HG03280 (cell line): ENCODE measurements at regions not wholly inside any gene's neighbourhood (a gene's known extent, or its start where the extent isn't known, plus 50 kb on each side); places are given as distances from the start of the nearest gene placed in this dataset.
"Not testable (repeated sequence)": the region's sequence is repeated elsewhere in the genome, so short reads cannot be mapped to it uniquely, and the experiment has no call there.

Experiments used
- ATAC-seq: cut with Tn5 transposase; IDR thresholded peaks from one replicate; pipeline ENCODE4 v1.9.1; 2021; ENCODE audit warnings: mild to moderate bottlenecking, moderate library complexity; ENCODE audit not compliant: unreplicated experiment

DNA sequence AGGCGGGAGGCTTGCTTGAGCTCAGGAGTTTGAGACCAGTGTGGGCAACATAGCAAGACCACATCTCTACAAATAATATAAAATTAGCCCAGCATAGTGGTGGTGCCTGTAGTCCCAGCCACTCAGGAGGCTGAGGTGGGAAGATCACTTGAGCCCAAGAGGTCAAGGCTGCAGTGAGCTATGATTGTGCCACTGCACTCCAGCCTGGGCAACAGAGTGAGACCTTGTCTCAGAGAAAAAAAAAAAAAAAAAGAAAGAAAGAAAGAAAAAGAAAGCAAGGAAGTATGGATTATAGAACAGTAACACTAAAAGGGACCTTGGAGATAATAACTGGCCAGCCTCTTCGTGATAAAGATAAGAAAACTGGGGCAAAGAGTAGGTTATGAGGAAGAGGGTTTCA is 130.4 kb downstream of the PLCE1 start:
- not testable (repeated sequence) for ATAC-seq

DNA sequence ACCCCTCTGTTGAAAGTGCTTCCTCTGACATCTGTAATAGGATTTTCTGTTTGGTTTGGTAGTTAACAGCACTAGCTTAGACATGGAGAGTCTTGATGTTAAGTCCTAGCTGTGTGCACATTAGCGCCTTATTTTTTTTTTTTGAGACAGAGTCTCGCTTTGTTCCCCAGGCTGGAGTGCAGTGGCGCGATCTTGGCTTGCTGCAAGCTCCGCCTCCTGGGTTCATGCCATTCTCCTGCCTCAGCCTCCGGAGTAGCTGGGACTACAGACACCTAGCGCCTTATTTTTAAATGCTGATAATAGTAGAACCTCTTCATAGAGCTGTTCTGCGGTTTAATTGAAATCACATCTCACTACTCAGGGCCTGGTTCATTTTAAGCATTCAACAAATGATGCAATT is 131.5 kb downstream of the PLCE1 start:
- ATAC-seq, result not testable (repeated sequence)

DNA sequence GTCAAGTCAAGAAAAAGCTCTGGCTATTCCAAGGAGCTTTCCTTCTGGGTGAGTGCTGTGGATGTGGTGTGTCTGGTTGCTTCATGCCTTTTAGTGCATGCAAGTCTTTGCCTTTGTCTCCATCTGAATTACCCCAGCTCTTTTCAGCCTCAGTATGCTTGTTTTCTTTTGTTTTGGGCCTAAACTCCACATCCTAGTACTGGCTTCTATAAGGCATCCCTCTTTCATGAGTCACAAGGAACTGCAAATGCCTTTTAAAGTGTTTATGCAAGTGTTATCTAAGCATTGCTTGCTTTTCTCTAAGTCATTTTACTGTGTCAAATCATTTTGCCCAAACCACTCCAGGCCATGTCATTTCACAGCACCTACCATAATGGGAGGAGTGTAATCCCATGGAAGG is 132.1 kb downstream of the PLCE1 start:
- no peak for ATAC-seq

DNA sequence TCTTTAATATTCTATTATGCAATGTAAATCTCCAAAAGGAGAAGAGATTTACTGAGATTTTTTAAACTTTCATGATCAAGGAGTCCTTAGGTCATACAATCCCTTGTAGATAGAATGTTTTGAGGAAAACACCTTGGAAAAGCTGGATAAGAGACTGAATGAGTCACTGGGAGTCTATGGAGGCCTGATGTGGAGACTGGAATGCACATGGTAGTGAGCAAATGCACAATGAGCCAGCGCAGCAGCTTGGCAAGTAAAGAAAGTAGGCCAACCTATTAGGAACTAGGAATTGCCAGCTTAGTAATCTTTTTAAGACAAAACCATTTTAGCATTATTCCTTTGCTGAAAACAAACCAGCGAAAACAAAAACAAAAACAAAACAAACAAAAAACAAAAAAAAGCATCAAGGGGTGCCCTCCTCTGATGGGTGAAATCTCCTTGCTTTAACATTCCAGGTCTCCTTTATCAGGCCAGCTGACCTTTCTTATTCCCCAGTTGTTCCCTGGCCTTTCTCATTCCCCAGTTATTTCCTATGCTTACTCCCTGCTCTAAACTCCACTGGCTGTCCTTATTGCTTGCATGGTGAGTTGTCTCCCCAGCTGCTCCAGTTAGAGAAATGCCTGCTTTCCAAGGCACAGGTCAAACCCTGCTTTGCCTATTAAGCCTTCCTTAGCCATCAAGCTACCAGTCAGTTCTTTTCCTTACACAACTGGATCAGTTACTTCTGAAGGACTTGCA is 135.8 kb downstream of the PLCE1 start:
- ATAC-seq, result no peak

DNA sequence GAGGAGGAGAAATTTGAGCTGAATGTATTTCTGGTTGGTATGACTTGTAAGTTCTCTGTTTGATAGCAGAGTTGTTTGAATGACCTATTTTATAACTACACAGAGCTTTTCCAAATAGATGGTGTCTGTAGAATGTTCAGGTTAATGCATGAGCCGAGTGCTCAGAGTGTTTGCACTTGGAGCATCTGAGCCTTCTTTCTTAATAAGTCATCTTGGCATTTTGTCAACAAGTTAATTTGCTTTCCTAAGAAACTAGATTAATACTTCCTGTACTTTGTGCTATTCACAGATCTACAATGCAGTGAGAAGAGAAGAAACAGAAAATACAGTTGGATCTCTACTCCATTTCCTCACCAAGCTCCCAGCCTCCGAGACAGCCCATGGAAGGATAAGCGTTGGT is 138.2 kb downstream of the PLCE1 start:
- ATAC-seq, result no peak

DNA sequence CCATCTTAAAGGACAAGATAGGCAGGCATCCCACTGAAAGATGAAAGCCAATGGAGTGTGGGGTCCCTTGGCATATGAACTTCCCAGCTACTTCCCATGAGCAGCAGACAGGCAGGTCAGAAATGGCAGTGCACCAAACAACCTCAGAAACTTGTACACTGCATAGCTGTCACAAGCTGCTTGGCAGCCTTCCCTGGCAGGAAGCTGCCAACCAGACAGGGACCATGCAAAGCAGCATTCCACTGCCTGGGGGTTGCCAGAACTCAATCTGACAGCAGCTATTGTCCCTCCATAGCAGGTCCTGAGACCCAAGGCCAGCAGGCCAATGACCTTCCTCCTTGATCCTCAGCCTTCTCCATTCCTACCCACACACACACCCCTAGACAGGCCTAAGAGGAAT is 139.5 kb downstream of the PLCE1 start:
- ATAC-seq, result no peak

DNA sequence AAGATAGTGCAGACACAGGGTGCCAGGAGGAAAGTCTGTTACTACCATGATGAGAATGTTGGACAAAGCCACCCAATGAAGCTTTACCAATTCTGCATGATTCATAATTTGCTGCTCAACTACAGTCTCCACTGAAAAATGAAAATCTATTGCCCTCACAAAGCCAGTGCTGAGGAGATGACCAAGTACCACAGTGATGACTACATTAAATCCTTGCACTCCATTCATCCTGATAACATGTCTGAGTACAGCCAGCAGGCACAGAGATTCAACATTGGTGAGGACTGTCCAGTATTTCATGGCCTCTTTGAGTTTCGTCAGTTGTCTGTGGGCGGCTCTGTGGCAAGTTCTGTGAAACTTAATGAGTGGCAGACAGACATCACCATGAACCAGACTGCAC is 144.0 kb downstream of the PLCE1 start:
- no peak for ATAC-seq

DNA sequence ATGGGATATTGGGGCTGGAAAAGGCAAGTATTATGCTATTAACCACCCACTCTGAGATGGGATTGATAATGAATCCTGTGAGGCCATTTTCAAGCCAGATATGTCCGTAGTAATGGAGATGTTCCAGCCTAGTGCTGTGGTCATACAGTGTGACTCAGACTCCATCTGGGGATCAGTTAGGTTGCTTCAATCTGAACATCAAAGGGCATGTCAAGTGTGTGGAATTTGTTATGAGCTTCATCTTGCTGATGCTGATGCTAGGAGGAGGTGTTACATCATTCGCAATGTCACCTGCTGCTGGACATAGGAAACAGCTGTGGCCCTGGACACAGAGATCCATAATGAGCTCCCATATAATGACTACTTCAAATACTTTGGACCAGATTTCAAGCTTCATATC is 144.7 kb downstream of the PLCE1 start:
- ATAC-seq, result no peak

DNA sequence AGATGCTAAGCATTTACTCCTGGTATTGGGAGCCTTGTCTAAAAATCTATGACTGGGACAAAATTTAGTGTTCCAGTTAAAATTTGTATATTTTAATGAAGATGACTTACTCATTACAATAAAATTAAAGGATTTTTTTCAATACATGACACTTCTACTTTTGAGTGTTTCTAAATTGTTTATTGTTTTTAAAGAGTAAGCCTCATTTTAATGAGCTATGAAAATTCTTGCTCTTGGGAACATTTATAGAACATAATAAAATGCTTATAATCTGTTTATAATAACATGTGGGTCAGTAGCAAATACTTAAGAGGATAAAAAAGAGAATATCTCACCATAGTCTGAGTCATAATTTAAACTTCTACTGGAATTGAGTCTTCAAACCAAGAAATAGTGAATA is 149.5 kb downstream of the PLCE1 start:
- ATAC-seq, result no peak

DNA sequence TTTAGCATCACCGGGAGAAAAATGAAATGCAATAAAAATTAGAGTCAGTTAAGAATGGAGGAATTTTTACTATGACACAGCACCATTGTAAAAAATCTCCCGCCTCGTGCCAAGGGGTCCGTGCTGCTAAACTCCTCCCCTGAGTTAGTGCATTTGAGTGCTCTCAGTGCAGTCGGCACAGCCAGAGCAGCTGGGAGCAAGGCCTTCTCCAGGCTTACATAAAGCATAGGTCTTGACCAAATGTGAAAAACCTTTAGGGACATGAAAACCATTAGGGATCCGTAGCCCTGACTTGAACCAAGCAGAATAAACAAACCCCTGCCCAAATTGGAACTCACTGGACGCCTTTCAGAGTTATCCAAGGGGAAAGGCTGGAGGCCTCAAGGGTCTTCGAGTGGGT is 152.6 kb downstream of the PLCE1 start:
- ATAC-seq, result no peak

DNA sequence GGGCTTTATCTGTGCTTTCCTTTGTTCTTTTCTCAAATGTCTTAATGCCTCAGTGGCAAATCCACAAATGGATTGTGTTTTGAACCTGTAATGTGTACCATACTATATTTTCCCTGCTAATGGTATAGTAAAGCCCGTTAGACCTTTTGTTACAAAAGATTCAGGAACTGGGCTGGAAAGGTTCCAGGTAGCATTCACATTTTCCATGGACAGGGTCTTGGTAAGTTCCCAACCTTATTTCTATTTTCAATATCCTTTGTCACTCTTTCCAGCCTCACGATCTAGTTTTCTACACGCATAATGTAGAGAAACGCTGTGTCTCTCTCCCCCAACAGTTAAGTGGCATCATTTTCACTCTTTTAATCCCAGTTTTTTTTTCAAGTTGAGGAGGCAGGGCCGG is 153.0 kb downstream of the PLCE1 start:
- ATAC-seq, result no peak

DNA sequence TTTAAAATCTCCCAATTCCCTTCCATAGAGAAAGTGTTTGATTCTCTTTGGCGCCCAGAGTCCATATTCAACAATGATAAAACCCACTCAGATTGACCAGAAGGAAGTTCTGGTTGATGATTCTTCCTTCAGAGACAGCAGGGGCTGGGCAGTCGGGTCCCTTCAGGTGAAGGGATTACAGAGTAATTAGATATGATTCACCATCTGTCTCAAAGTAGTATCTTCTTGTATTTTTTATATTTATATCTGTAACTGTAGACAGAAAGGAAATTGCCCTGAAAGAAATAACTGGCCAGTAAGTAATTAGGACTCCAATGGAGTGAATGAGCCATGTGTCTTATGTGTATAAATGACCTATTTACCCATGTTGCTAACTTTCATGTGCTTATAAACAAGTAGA is 156.0 kb downstream of the PLCE1 start:
- no peak for ATAC-seq

DNA sequence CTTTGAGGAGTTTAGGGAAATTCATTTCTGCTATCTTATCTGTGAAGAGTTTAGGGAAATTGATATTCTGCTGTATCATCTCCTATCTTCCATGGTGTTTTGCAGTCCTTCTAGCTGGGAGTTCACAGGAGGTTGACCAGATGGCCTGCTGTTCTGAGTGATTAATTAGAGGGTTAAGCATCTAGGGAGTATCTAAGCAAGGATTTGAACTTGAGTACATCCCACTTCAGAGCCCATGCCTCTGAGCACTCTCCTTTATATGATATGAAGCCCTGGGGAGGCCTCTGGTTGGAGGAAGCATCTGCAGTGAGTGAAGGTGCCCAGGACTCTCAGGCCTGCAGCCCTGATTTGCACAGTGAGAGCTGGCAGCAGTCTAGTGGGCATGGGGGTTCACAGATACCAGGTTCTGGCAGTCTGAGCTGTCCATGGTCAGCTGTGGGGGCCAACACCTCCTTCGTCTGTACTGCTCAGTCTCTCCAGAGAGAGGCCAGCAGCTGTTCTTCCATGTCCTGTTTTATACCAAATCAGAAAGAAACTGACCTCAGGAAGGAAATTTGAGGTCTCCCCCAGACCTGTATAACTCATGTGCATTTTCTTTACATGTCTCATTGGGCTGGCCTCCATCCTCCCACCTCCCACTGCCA is 156.9 kb downstream of the PLCE1 start:
- no peak for ATAC-seq

DNA sequence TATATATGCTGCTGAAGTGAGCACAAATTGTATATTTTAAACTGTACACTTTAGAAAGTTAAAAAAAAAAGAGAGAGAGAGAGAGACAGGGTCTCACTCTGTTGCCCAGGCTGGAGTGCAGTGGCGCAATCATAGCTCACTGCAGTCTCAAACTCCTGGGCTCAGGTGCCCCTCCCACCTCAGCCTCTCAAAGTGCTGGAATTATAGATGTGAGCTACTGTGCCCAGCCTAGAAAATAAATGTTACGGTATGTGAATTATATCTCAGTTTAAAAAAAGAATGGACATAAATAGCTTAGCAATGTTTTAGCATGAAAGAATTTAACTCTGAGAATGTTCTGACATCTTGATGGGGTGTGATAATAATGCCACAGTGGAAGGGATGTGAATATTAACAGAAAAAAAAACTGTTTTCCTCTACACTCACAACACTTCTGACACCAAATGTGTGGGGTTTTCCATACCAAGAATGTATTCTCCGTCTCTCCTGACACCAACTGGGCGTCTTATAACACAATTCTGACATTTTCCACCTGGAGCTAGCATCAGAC is 162.1 kb downstream of the PLCE1 start:
- no peak for ATAC-seq

DNA sequence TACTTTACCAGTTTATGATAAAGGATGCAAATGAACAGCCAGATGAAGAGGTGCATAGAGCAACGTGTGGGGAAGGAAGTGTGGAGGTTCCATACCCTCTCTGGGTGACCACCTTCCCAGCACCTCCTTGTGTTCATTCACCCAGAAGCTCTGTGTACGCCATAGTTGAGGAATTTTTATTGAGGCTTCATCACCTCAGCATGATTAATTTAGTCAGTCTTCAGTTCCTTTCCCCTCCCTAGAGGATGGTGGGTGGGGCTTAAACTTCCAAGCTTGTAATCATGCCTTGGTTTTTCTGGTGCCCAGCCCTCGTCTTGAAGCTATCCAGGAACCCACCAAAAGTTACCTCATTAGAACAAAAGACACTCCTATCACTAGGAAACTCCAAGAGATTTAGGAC is 162.7 kb downstream of the PLCE1 start:
- no peak for ATAC-seq

DNA sequence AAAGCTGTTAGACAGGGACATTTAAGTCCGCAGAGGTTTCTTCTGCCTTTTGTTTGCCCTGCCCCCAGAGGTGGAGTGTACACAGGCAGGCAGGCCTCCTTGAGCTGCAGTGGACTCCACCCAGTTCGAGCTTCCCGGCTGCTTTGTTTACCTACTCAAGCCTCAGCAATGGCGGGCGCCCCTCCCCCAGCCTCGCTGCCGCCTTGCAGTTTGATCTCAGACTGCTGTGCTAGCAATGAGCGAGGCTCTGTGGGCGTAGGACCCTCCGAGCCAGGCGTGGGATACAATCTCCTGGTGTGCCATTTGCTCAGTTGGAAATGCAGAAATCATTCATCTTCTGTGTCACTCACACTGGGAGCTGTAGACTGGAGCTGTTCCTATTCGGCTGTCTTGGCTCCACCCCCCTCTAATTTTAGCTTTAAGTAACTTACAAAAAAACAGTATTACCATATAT is 171.5 kb downstream of the PLCE1 start:
- not testable (repeated sequence) for ATAC-seq

DNA sequence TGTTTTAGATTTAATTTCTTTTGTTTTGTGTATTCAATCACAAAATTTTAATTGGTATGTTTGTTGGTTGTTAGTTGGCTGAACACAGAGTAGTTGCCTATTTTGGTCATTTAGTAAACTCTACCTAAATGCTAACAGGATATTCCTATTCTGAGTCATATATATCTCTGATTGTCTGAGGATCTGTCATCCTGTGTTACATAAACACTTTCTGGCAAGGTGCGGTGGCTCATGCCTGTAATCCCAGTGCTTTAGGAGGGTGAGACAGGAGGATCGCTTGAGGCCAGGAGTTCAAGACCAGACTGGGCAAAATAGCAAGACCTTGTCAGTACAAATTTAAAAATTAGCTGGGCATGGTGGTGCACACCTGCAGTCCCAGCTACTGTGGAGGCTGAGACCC is 178.6 kb downstream of the PLCE1 start:
- ATAC-seq, result no peak

DNA sequence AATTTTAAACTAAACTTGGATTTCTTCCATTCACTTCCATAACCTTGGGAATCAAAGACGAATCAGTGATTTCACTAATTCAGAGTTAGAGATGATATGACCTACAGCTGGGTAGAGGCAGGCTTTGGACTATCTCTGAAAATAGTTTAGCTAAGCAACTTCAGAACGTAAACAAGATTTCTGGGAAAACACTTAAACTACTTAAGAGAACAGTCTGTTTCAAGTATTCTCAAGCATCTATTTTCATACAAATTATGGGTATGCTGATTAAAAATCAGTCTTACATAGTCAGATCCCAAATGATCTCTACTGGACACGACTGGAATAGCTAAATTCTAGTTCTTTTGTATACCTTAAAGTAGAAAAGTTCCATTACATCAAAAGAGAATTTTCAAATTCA is 179.9 kb downstream of the PLCE1 start:
- no peak for ATAC-seq

DNA sequence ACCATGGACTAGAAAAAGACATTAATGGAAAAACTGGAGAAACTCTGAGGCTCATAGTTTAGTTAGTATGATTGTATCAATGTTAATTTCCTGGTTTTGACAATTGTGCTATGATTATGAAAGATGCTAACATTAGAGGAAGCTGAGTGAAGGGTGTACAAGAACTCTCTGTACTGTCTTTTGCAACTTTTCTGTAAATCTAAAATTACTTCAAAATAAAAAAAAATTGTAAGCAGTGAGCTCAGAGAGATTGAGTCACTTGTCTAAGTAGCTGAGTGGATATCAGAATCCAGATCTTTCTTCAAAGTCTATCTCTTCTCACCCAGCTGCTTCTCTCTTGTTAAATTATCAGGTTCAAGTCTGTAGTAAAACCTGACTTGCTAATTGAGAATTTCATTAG is 181.1 kb downstream of the PLCE1 start:
- no peak for ATAC-seq

DNA sequence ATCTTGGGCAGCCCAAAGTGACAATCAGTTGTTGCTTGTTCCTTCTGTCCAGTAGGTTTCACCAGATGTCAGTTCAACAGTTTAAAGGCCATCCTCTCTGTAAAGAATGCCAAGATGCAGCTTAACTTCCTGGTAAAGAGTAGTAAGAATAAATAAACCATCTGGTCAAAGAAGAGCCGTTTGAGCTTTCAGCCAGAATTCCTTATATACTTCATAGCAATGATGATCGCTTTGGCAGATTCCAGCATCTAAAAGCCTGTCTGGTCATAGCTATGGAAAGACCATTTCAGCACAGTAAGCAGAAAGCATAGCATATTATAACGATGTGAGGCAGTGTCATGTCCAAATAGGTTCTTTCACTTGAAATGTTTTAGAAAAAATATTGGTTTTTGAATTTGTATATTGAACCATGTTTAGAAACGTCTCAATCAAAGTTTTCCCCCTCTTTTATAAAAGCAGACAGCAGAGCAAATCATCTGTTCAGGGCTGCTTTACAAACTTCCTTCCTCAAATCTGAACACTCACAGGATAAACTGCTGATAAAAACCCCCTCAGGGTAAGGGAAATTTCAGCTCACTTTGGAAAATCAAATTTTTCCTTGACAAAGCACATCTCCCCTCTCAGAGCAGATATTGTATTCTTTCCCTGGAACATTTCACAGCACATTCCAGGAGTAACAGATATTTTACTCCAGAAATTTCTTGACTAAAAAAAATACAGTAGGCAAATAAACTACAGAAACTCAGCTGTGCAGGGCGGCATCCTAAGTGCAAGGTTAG is 184.1 kb downstream of the NOC3L start:
- no peak for ATAC-seq

DNA sequence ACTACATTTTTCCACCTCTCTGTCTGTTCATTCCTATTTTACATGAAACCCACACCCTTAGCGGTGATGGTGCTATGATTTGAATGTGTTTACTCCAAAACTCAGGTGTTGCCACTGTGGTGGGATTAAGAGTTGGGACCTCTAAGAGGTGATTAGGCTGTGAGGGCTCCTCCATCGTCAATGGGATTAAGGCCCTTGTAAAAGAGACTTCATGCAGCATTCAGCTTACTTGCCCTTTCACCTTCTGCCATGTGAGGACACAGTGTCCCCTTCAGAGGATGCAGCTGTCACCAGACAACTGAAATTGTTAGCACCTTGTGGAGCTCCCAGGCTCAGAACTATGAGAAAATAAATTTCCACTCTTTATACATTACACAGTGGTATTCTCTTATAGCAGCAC is 182.2 kb downstream of the NOC3L start:
- no peak for ATAC-seq
